HepG2 (cell line): ENCODE measurements at regions not wholly inside any gene's neighbourhood (a gene's known extent, or its start where the extent isn't known, plus 50 kb on each side); places are given as distances from the start of the nearest gene placed in this dataset.

Source experiments
- ATAC-seq: fragments of 200-7000 bp; cut with Tn5 transposase; 3 replicates; pipeline ENCODE4 v1.9.1; 2020; ENCODE audit warnings: mild to moderate bottlenecking, moderate library complexity
- BruUV-seq: library from RNA; stranded (reverse); fragments of 400-500 nt; replicated peaks from 2 replicates; lab custom pipeline; 2021; lab: Mats Ljungman, UMichigan
- CTCF ChIA-PET: fragments of 300-600 bp; formaldehyde crosslinking; extraction: SDS; loops from one replicate; lab custom pipeline; 2021; ENCODE audit warnings: low total read pairs, inconsistent platforms, low intra/inter-chr PET ratio; lab: Yijun Ruan, JAX
- POLR2A ChIA-PET: fragments of 350-600 bp; sonication (Branson Sonifier 250); formaldehyde crosslinking; loops from one replicate; lab custom pipeline; 2020; ENCODE audit warnings: antibody characterized with exemption, inconsistent platforms; lab: Yijun Ruan, JAX
- DNase-seq: peaks from one replicate; pipeline ENCODE4 v3.0.0-alpha.2; 2015; ENCODE audit warnings: low spot score
- FAIRE-seq: peaks from 3 replicates; lab custom pipeline; 2011; peaks lifted over from hg19 to GRCh38; lab: Jason Lieb, UNC
- H2AFZ ChIP-seq: one replicate; pipeline ENCODE4 v1.6.1; 2011; ENCODE audit warnings: low read length, inconsistent platforms
- H3K27ac ChIP-seq: fragments of 300-600 bp; 3 replicates; pipeline ENCODE4 v1.8.0; 2011; ENCODE audit warnings: mixed run types, mild to moderate bottlenecking, mixed read lengths, low read length, inconsistent platforms; ENCODE audit not compliant: insufficient read depth; ENCODE audit errors: extremely low read length
- H3K27me3 ChIP-seq, 2 experiments: fragments of 200-600 bp in 1 of 2; 2 replicates in 1 of 2; 3 replicates in 1 of 2; pipeline versions ENCODE4 v1.6.0 to v1.8.0; 2011; ENCODE audit warnings: low read length in 2 of 2, mild to moderate bottlenecking in 2 of 2, moderate library complexity in 2 of 2, inconsistent platforms in 1 of 2; ENCODE audit not compliant: insufficient read depth in 2 of 2, control insufficient read depth in 1 of 2
- H3K36me3 ChIP-seq, 2 experiments: fragments of 200-600 bp in 1 of 2; replicated peaks in 1 of 2; 2 replicates in 1 of 2; 3 replicates in 1 of 2; pipeline versions ENCODE4 v1.5.1 to v1.8.0; 2011; ENCODE audit warnings: low read length in 2 of 2, inconsistent platforms in 1 of 2; ENCODE audit not compliant: insufficient read depth in 2 of 2, control insufficient read depth in 1 of 2
- H3K4me1 ChIP-seq: 2 replicates; pipeline ENCODE4 v1.5.1; 2012; ENCODE audit warnings: low read length, inconsistent platforms; ENCODE audit not compliant: insufficient read depth
- H3K4me2 ChIP-seq: 2 replicates; pipeline ENCODE4 v1.6.0; 2011; ENCODE audit warnings: low read depth, low read length, inconsistent platforms
- H3K4me3 ChIP-seq, 3 experiments: fragments of 200-600 bp in 1 of 3; sonication (generic), shearing (Covaris generic) in 1 of 3; replicated peaks in 1 of 3; 2 replicates each; pipeline ENCODE4 v1.5.1; 2011 to 2016; ENCODE audit warnings: low read length in 3 of 3, inconsistent platforms in 2 of 3, low read depth in 2 of 3, mild to moderate bottlenecking in 2 of 3, control low read depth in 1 of 3, mixed read lengths in 1 of 3; ENCODE audit not compliant: insufficient read depth in 1 of 3
- H3K79me2 ChIP-seq: one replicate; pipeline ENCODE4 v1.6.1; 2011; ENCODE audit warnings: low read length, inconsistent platforms; ENCODE audit not compliant: insufficient read depth
- H3K9ac ChIP-seq: 2 replicates; pipeline ENCODE4 v1.6.0; 2011; ENCODE audit warnings: mild to moderate bottlenecking, low read depth, low read length, inconsistent platforms; ENCODE audit not compliant: insufficient read depth
- H3K9me3 ChIP-seq: 2 replicates; pipeline ENCODE4 v1.5.1; 2012; ENCODE audit warnings: mild to moderate bottlenecking, low read length
- H4K20me1 ChIP-seq: 2 replicates; pipeline ENCODE4 v1.6.0; 2011; ENCODE audit warnings: inconsistent platforms, mild to moderate bottlenecking, low read length, moderate library complexity; ENCODE audit not compliant: insufficient read depth
- CEBPB ChIP-seq: IDR thresholded peaks from 2 replicates; pipeline ENCODE4 v1.6.1; 2011; ENCODE audit warnings: low read depth, low read length, improper control_type of control experiment, borderline replicate concordance
- NBN ChIP-seq: fragments of 450-650 bp; conservative IDR thresholded peaks from 2 replicates; pipeline ENCODE4 v1.6.1; 2017
- SIX1 ChIP-seq: sonication (generic); formaldehyde crosslinking; IDR thresholded peaks from 2 replicates; pipeline ENCODE4 v1.4.0; 2020; ENCODE audit warnings: missing genetic modification reagents, borderline replicate concordance
- ZNF230 ChIP-seq: sonication (generic); formaldehyde crosslinking; IDR thresholded peaks from 2 replicates; pipeline ENCODE4 v1.4.0; 2020; ENCODE audit warnings: mild to moderate bottlenecking, missing genetic modification reagents
- ZNF382 ChIP-seq: sonication (generic); formaldehyde crosslinking; IDR thresholded peaks from 2 replicates; pipeline ENCODE4 v1.5.0; 2020; ENCODE audit warnings: missing genetic modification reagents, mild to moderate bottlenecking, borderline replicate concordance
- ZNF501 ChIP-seq: sonication (generic); formaldehyde crosslinking; IDR thresholded peaks from 2 replicates; pipeline ENCODE4 v1.5.1; 2020; ENCODE audit warnings: mild to moderate bottlenecking, moderate library complexity, missing genetic modification reagents
- ZNF816 ChIP-seq: sonication (generic); formaldehyde crosslinking; IDR thresholded peaks from 2 replicates; pipeline ENCODE4 v1.8.0; 2022; ENCODE audit warnings: missing genetic modification reagents, mild to moderate bottlenecking, borderline replicate concordance
- ZSCAN9 ChIP-seq: IDR thresholded peaks from 2 replicates; pipeline ENCODE4 v1.6.1; 2016; ENCODE audit warnings: borderline replicate concordance
- WGBS: methylation state at CpG from one replicate; pipeline ENCODE4 v1.1.6; 2017; ENCODE audit warnings: low lambda C conversion rate; 5-methylcytosine and 5-hydroxymethylcytosine counted together
- in situ Hi-C: cut with HindIII; loops from 2 replicates; pipeline ENCODE4 v1.10.0; 2017; ENCODE audit warnings: low pct_unique_long_range_greater_than_20kb; ENCODE audit not compliant: extremely low pct_ligation_motif_present
- intact Hi-C: fragments of 100-400 bp; cut with micrococcal nuclease; formaldehyde crosslinking; loops from one replicate; pipeline ENCODE4 v1.10.0; 2022; ENCODE audit not compliant: unreplicated experiment
- TF ChIP-seq, protein P1 (sequence below): sonication (generic); formaldehyde crosslinking; conservative IDR thresholded peaks from 2 replicates; pipeline ENCODE4 v1.4.0; 2020; ENCODE audit warnings: missing genetic modification reagents
- TF ChIP-seq, protein P2 (sequence below): sonication (generic); formaldehyde crosslinking; IDR thresholded peaks from 2 replicates; pipeline ENCODE4 v1.4.0; 2020; ENCODE audit warnings: missing genetic modification reagents, borderline replicate concordance

DNA sequence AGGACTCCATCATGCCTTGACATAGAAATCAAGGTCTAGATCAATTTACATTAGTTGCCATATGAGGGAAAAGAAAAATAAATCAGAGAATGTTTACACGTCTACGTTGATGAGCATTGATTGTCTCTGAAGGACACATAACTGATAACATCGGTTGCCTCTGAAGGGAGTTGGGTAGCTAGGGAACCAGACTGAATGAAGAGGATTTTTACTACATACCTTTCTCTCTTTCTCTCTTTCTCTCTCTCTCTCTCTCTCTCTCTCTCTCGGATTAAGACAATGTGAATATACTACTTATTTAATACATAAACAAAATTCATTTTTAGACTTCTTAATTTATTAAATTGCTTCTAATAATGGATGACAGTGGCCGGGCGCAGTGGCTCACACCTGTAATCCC, 118.4 kb upstream of the DAPK1 start (continued):
- TF ChIP-seq, protein P1, sequence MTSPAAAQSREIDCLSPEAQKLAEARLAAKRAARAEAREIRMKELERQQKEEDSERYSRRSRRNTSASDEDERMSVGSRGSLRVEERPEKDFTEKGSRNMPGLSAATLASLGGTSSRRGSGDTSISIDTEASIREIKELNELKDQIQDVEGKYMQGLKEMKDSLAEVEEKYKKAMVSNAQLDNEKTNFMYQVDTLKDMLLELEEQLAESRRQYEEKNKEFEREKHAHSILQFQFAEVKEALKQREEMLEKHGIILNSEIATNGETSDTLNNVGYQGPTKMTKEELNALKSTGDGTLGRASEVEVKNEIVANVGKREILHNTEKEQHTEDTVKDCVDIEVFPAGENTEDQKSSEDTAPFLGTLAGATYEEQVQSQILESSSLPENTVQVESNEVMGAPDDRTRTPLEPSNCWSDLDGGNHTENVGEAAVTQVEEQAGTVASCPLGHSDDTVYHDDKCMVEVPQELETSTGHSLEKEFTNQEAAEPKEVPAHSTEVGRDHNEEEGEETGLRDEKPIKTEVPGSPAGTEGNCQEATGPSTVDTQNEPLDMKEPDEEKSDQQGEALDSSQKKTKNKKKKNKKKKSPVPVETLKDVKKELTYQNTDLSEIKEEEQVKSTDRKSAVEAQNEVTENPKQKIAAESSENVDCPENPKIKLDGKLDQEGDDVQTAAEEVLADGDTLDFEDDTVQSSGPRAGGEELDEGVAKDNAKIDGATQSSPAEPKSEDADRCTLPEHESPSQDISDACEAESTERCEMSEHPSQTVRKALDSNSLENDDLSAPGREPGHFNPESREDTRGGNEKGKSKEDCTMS (CRISPR knock-in tag), result no peak
- TF ChIP-seq NBN (no peak), ZNF501 (no peak), SIX1 (CRISPR knock-in tag) (no peak), ZNF816 (CRISPR knock-in tag) (no peak)
- TF ChIP-seq, protein P2, sequence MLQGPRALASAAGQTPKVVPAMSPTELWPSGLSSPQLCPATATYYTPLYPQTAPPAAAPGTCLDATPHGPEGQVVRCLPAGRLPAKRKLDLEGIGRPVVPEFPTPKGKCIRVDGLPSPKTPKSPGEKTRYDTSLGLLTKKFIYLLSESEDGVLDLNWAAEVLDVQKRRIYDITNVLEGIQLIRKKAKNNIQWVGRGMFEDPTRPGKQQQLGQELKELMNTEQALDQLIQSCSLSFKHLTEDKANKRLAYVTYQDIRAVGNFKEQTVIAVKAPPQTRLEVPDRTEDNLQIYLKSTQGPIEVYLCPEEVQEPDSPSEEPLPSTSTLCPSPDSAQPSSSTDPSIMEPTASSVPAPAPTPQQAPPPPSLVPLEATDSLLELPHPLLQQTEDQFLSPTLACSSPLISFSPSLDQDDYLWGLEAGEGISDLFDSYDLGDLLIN, result no peak

DNA sequence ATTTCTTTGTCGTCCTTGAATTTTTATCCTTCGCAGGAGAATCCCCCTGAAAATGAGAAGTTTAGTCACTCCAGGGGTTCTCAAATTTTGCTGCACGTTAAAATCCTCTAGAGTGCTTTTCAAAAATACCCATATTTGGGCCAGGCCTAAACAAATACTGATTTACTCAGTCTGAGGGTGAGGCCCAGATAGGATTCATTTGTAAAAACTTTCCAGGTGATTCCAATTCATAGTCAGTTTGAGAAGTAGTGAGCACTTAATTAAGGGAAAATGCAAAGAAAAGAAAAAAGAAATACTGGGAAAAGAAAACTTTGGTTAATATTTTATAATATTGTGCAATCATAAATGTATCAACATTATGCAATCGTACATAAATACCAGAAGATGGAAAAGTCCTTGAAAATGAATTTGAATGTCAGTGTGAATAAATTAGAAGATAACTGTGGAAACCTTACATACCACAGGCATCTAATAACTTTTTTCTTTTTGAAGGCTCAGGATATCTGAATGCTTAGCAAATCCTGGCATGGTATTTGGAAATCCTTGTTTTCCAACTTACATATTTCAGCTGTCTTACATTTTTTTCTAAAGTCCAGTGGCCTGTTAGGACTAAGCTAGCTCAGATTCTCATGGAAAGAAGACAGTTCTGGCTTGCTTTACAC, 116.5 kb upstream of the DAPK1 start:
- Histone ChIP-seq H3K9ac (no peak overlapping the region), H4K20me1 (no peaks in the 10 kb centered on the region), H3K9me3 (no peaks in the 10 kb centered on the region), H3K4me2 (no peak overlapping the region), H3K27ac (no peak overlapping the region), H3K36me3 (no peaks in the 10 kb centered on the region), H2AFZ (no peak overlapping the region), H3K4me3 (no peak overlapping the region), H3K27me3 (peaks cover 0 to 2% of the 10 kb centered on the region in 2 experiments; a peak in 2 of 5 replicates), H3K79me2 (no peaks in the 10 kb centered on the region), H3K4me1 (peaks cover 8% of the 10 kb centered on the region)
- TF ChIP-seq CEBPB (peak; percentile 73), ZSCAN9 (no peak), ZNF382 (CRISPR knock-in tag) (no peak), ZNF230 (CRISPR knock-in tag) (no peak)
- DNase-seq (peak; percentile 16), FAIRE-seq (no peak), ATAC-seq (no peak)
- in situ Hi-C loops (no loop called here), intact Hi-C loops (no loop called here)
- no TSS peak for BruUV-seq
- ChIA-PET CTCF (no interaction called here), POLR2A (no interaction called here)
- 53% methylated on average over 4 of the region's 4 CpGs for WGBS
